ENCODE measurements at regions not wholly inside any gene's neighbourhood (a gene's known extent, or its start where the extent isn't known, plus 50 kb on each side); places are given as distances from the start of the nearest gene placed in this dataset.

- Mint-ChIP-seq H3K27me3 (no peaks in the 10 kb centered on the region), H3K36me3 (ENCODE audit: low read depth) (no peaks in the 10 kb centered on the region), H3K9me3 (peaks cover 6% of the 10 kb centered on the region), H3K27ac (no peak overlapping the region), H3K4me3 (no peak overlapping the region), H3K4me1 (ENCODE audit: low read depth) (no peaks in the 10 kb centered on the region)
- intact Hi-C loops (cut with micrococcal nuclease): no loop called here
- TF ChIP-seq CTCF (IDR thresholded peaks at IDR 0.05): no peak
- ChIA-PET CTCF (no interaction called here), POLR2A (no interaction called here)
- DNase-seq: no peak
- no peak for ATAC-seq
Measured at GRCh38 chr1:69492286-69492685, 75.4 kb upstream of the LRRC7 start.

GRCh38 chr1:69494221-69494620 is 73.5 kb upstream of the LRRC7 start:
- DNase-seq: no peak
- Mint-ChIP-seq H3K4me3 (no peak overlapping the region), H3K4me1 (ENCODE audit: low read depth) (no peaks in the 10 kb centered on the region), H3K27me3 (no peaks in the 10 kb centered on the region), H3K27ac (no peak overlapping the region), H3K36me3 (ENCODE audit: low read depth) (no peaks in the 10 kb centered on the region), H3K9me3 (peaks cover 1% of the 10 kb centered on the region)
- intact Hi-C loops (cut with micrococcal nuclease): no loop called here
- no peak for TF ChIP-seq CTCF (IDR thresholded peaks at IDR 0.05)
- POLR2A ChIA-PET: no interaction called here
- CTCF ChIA-PET: no interaction called here
- no peak for ATAC-seq

- TF ChIP-seq CTCF (IDR thresholded peaks at IDR 0.05): no peak
- H3K36me3 Mint-ChIP-seq (ENCODE audit: low read depth): no peaks in the 10 kb centered on the region
- peaks cover 1% of the 10 kb centered on the region for H3K9me3 Mint-ChIP-seq
- ATAC-seq (no peak), DNase-seq (no peak)
- no peaks in the 10 kb centered on the region for H3K4me1 Mint-ChIP-seq (ENCODE audit: low read depth)
- H3K27ac Mint-ChIP-seq: no peak overlapping the region
- POLR2A ChIA-PET: no interaction called here
- intact Hi-C loops (cut with micrococcal nuclease): no loop called here
- H3K4me3 Mint-ChIP-seq: no peak overlapping the region
- no peaks in the 10 kb centered on the region for H3K27me3 Mint-ChIP-seq
- CTCF ChIA-PET: no interaction called here
Measured at GRCh38 chr1:69497441-69498221, 70.1 kb upstream of the LRRC7 start.

GRCh38 chr1:69498711-69499110 is 69.0 kb upstream of the LRRC7 start:
- TF ChIP-seq CTCF (IDR thresholded peaks at IDR 0.05): no peak
- H3K4me1 Mint-ChIP-seq (ENCODE audit: low read depth): no peaks in the 10 kb centered on the region
- no peaks in the 10 kb centered on the region for H3K27me3 Mint-ChIP-seq
- ChIA-PET CTCF (no interaction called here), POLR2A (no interaction called here)
- ATAC-seq (no peak), DNase-seq (no peak)
- no peaks in the 10 kb centered on the region for H3K36me3 Mint-ChIP-seq (ENCODE audit: low read depth)
- intact Hi-C loops (cut with micrococcal nuclease): no loop called here
- no peak overlapping the region for H3K4me3 Mint-ChIP-seq
- H3K27ac Mint-ChIP-seq: no peak overlapping the region
- peaks cover 1% of the 10 kb centered on the region for H3K9me3 Mint-ChIP-seq

GRCh38 chr1:69499203-69499803 is 68.4 kb upstream of the LRRC7 start:
- H3K4me3 Mint-ChIP-seq: no peak overlapping the region
- intact Hi-C loops (cut with micrococcal nuclease): no loop called here
- no peak for TF ChIP-seq CTCF (IDR thresholded peaks at IDR 0.05)
- CTCF ChIA-PET: no interaction called here
- no peaks in the 10 kb centered on the region for H3K36me3 Mint-ChIP-seq (ENCODE audit: low read depth)
- POLR2A ChIA-PET: interaction anchor here (0.5 kb wide), 1 partner anchor 38 kb away, joined by 3 read pairs; no protein-coding TSS in a partner anchor
- H3K27ac Mint-ChIP-seq: no peak overlapping the region
- H3K4me1 Mint-ChIP-seq (ENCODE audit: low read depth): no peaks in the 10 kb centered on the region
- DNase-seq: no peak
- no peaks in the 10 kb centered on the region for H3K9me3 Mint-ChIP-seq
- ATAC-seq: no peak
- no peaks in the 10 kb centered on the region for H3K27me3 Mint-ChIP-seq
